HepG2 (cell line): ENCODE measurements at regions not wholly inside any gene's neighbourhood (a gene's known extent, or its start where the extent isn't known, plus 50 kb on each side); places are given as distances from the start of the nearest gene placed in this dataset.

ENCODE experiments used
- ATAC-seq: fragments of 200-7000 bp; cut with Tn5 transposase; 3 replicates; pipeline ENCODE4 v1.9.1; 2020; ENCODE audit warnings: mild to moderate bottlenecking, moderate library complexity
- BruUV-seq: library from RNA; stranded (reverse); fragments of 400-500 nt; replicated peaks from 2 replicates; lab custom pipeline; 2021; lab: Mats Ljungman, UMichigan
- CTCF ChIA-PET: fragments of 300-600 bp; formaldehyde crosslinking; extraction: SDS; loops from one replicate; lab custom pipeline; 2021; ENCODE audit warnings: low total read pairs, inconsistent platforms, low intra/inter-chr PET ratio; lab: Yijun Ruan, JAX
- POLR2A ChIA-PET: fragments of 350-600 bp; sonication (Branson Sonifier 250); formaldehyde crosslinking; loops from one replicate; lab custom pipeline; 2020; ENCODE audit warnings: antibody characterized with exemption, inconsistent platforms; lab: Yijun Ruan, JAX
- DNase-seq: peaks from one replicate; pipeline ENCODE4 v3.0.0-alpha.2; 2015; ENCODE audit warnings: low spot score
- FAIRE-seq: peaks from 3 replicates; lab custom pipeline; 2011; peaks lifted over from hg19 to GRCh38; lab: Jason Lieb, UNC
- H2AFZ ChIP-seq: one replicate; pipeline ENCODE4 v1.6.1; 2011; ENCODE audit warnings: low read length, inconsistent platforms
- H3K27ac ChIP-seq: fragments of 300-600 bp; 3 replicates; pipeline ENCODE4 v1.8.0; 2011; ENCODE audit warnings: mixed run types, mild to moderate bottlenecking, mixed read lengths, low read length, inconsistent platforms; ENCODE audit not compliant: insufficient read depth; ENCODE audit errors: extremely low read length
- H3K27me3 ChIP-seq, 2 experiments: fragments of 200-600 bp in 1 of 2; 2 replicates in 1 of 2; 3 replicates in 1 of 2; pipeline versions ENCODE4 v1.6.0 to v1.8.0; 2011; ENCODE audit warnings: low read length in 2 of 2, mild to moderate bottlenecking in 2 of 2, moderate library complexity in 2 of 2, inconsistent platforms in 1 of 2; ENCODE audit not compliant: insufficient read depth in 2 of 2, control insufficient read depth in 1 of 2
- H3K36me3 ChIP-seq, 2 experiments: fragments of 200-600 bp in 1 of 2; replicated peaks in 1 of 2; 2 replicates in 1 of 2; 3 replicates in 1 of 2; pipeline versions ENCODE4 v1.5.1 to v1.8.0; 2011; ENCODE audit warnings: low read length in 2 of 2, inconsistent platforms in 1 of 2; ENCODE audit not compliant: insufficient read depth in 2 of 2, control insufficient read depth in 1 of 2
- H3K4me1 ChIP-seq: 2 replicates; pipeline ENCODE4 v1.5.1; 2012; ENCODE audit warnings: low read length, inconsistent platforms; ENCODE audit not compliant: insufficient read depth
- H3K4me2 ChIP-seq: 2 replicates; pipeline ENCODE4 v1.6.0; 2011; ENCODE audit warnings: low read depth, low read length, inconsistent platforms
- H3K4me3 ChIP-seq, 3 experiments: fragments of 200-600 bp in 1 of 3; sonication (generic), shearing (Covaris generic) in 1 of 3; replicated peaks in 1 of 3; 2 replicates each; pipeline ENCODE4 v1.5.1; 2011 to 2016; ENCODE audit warnings: low read length in 3 of 3, inconsistent platforms in 2 of 3, low read depth in 2 of 3, mild to moderate bottlenecking in 2 of 3, control low read depth in 1 of 3, mixed read lengths in 1 of 3; ENCODE audit not compliant: insufficient read depth in 1 of 3
- H3K79me2 ChIP-seq: one replicate; pipeline ENCODE4 v1.6.1; 2011; ENCODE audit warnings: low read length, inconsistent platforms; ENCODE audit not compliant: insufficient read depth
- H3K9ac ChIP-seq: 2 replicates; pipeline ENCODE4 v1.6.0; 2011; ENCODE audit warnings: mild to moderate bottlenecking, low read depth, low read length, inconsistent platforms; ENCODE audit not compliant: insufficient read depth
- H3K9me3 ChIP-seq: 2 replicates; pipeline ENCODE4 v1.5.1; 2012; ENCODE audit warnings: mild to moderate bottlenecking, low read length
- H4K20me1 ChIP-seq: 2 replicates; pipeline ENCODE4 v1.6.0; 2011; ENCODE audit warnings: inconsistent platforms, mild to moderate bottlenecking, low read length, moderate library complexity; ENCODE audit not compliant: insufficient read depth
- CBX1 ChIP-seq: IDR thresholded peaks from one replicate; pipeline ENCODE4 v1.6.1; 2016; ENCODE audit warnings: antibody characterized with exemption, low read depth
- CSRNP2 ChIP-seq: sonication (generic); formaldehyde crosslinking; conservative IDR thresholded peaks from 2 replicates; pipeline ENCODE4 v1.8.0; 2022; ENCODE audit warnings: low read depth, missing genetic modification reagents
- FUBP1 ChIP-seq: sonication (generic); formaldehyde crosslinking; IDR thresholded peaks from 2 replicates; pipeline ENCODE4 v1.5.1; 2020; ENCODE audit warnings: missing genetic modification reagents, mild to moderate bottlenecking, borderline replicate concordance
- HNRNPL ChIP-seq: fragments of 200-400 bp; formaldehyde crosslinking; IDR thresholded peaks from 2 replicates; pipeline ENCODE4 v1.6.1; 2017; ENCODE audit warnings: mild to moderate bottlenecking, low read depth, low read length
- MTF2 ChIP-seq: sonication (generic); formaldehyde crosslinking; IDR thresholded peaks from 2 replicates; pipeline ENCODE4 v1.5.0; 2020; ENCODE audit warnings: missing genetic modification reagents, borderline replicate concordance
- REXO4 ChIP-seq: sonication (generic); formaldehyde crosslinking; IDR thresholded peaks from 2 replicates; pipeline ENCODE4 v1.8.0; 2022; ENCODE audit warnings: missing genetic modification reagents, mild to moderate bottlenecking, borderline replicate concordance
- RNF219 ChIP-seq: sonication (generic); formaldehyde crosslinking; IDR thresholded peaks from 2 replicates; pipeline ENCODE4 v1.5.0; 2020; ENCODE audit warnings: mild to moderate bottlenecking, missing genetic modification reagents
- SNAPC4 ChIP-seq: sonication (generic); formaldehyde crosslinking; IDR thresholded peaks from 2 replicates; pipeline ENCODE4 v1.4.0; 2020; ENCODE audit warnings: mild to moderate bottlenecking, missing genetic modification reagents
- SP1 ChIP-seq, 2 experiments: fragments of 450-650 bp in 1 of 2; sonication (generic) in 1 of 2; formaldehyde crosslinking in 1 of 2; IDR thresholded peaks; 2 replicates each; pipeline versions ENCODE4 v1.4.0 to v1.6.1; 2016 to 2020; ENCODE audit warnings: missing genetic modification reagents in 1 of 2
- U2AF2 ChIP-seq: fragments of 200-400 bp; formaldehyde crosslinking; IDR thresholded peaks from 2 replicates; pipeline ENCODE4 v1.6.1; 2017; ENCODE audit warnings: low read depth, mild to moderate bottlenecking, low read length
- WIZ ChIP-seq: sonication (generic); formaldehyde crosslinking; IDR thresholded peaks from 2 replicates; pipeline ENCODE4 v1.5.1; 2020; ENCODE audit warnings: mild to moderate bottlenecking, missing genetic modification reagents
- XBP1 ChIP-seq: sonication (generic); formaldehyde crosslinking; IDR thresholded peaks from 2 replicates; pipeline ENCODE4 v1.5.0; 2020; ENCODE audit warnings: missing genetic modification reagents
- ZBTB3 ChIP-seq: sonication (generic); formaldehyde crosslinking; IDR thresholded peaks from 2 replicates; pipeline ENCODE4 v1.4.0; 2020; ENCODE audit warnings: low read depth, mild to moderate bottlenecking, moderate library complexity, missing genetic modification reagents, borderline replicate concordance
- ZNF572 ChIP-seq: sonication (generic); formaldehyde crosslinking; IDR thresholded peaks from 2 replicates; pipeline ENCODE4 v1.5.1; 2020; ENCODE audit warnings: mild to moderate bottlenecking, missing genetic modification reagents
- ZNF605 ChIP-seq: sonication (generic); formaldehyde crosslinking; IDR thresholded peaks from 2 replicates; pipeline ENCODE4 v1.8.0; 2022; ENCODE audit warnings: mild to moderate bottlenecking, missing genetic modification reagents
- WGBS: methylation state at CpG from one replicate; pipeline ENCODE4 v1.1.6; 2017; ENCODE audit warnings: low lambda C conversion rate; 5-methylcytosine and 5-hydroxymethylcytosine counted together
- in situ Hi-C: cut with HindIII; loops from 2 replicates; pipeline ENCODE4 v1.10.0; 2017; ENCODE audit warnings: low pct_unique_long_range_greater_than_20kb; ENCODE audit not compliant: extremely low pct_ligation_motif_present
- intact Hi-C: fragments of 100-400 bp; cut with micrococcal nuclease; formaldehyde crosslinking; loops from one replicate; pipeline ENCODE4 v1.10.0; 2022; ENCODE audit not compliant: unreplicated experiment

- CTCF ChIA-PET: no interaction called here
- no peak overlapping the region for H3K27ac ChIP-seq
- no peak for FAIRE-seq
- no peak for TF ChIP-seq FUBP1 (CRISPR knock-in tag)
- TF ChIP-seq ZBTB3 (CRISPR knock-in tag): no peak
- no peak for TF ChIP-seq HNRNPL
- no peak for TF ChIP-seq ZNF605
- TF ChIP-seq ZNF572 (CRISPR knock-in tag): no peak
- TF ChIP-seq CSRNP2 (CRISPR knock-in tag): no peak
- TF ChIP-seq XBP1 (CRISPR knock-in tag): no peak
- TF ChIP-seq SP1 (IDR thresholded peaks at IDR 0.05): no peak
- no peak for TF ChIP-seq SP1 (CRISPR knock-in tag; IDR thresholded peaks at IDR 0.05)
- TF ChIP-seq CBX1: no peak
- TF ChIP-seq U2AF2: no peak
- no peak for TF ChIP-seq REXO4
- TF ChIP-seq WIZ (CRISPR knock-in tag): no peak
- no peak for TF ChIP-seq SNAPC4
- no peak for TF ChIP-seq RNF219
- no peak for TF ChIP-seq MTF2 (CRISPR knock-in tag)
These were observed 58.7 kb upstream of the PMEPA1 start for GRCh38 chr20:57768519-57768918.

More at GRCh38 chr20:57768519-57768918, 58.7 kb upstream of the PMEPA1 start:
- no TSS peak for BruUV-seq
- Histone ChIP-seq H3K4me1 (no peaks in the 10 kb centered on the region), H3K79me2 (no peaks in the 10 kb centered on the region), H3K4me2 (no peak overlapping the region), H3K27me3 (peaks cover 8 to 39% of the 10 kb centered on the region in 2 experiments), H3K9me3 (no peaks in the 10 kb centered on the region), H4K20me1 (no peaks in the 10 kb centered on the region), H3K4me3 (no peak overlapping the region), H3K9ac (no peak overlapping the region), H2AFZ (no peak overlapping the region), H3K36me3 (no peaks in the 10 kb centered on the region)
- intact Hi-C loops (no loop called here), in situ Hi-C loops (no loop called here)
- ATAC-seq: no peak
- no peak for DNase-seq
- WGBS: 24% methylated on average over 1 of the region's 1 CpG
- POLR2A ChIA-PET: no interaction called here
